A673 (cell line): ENCODE measurements at regions not wholly inside any gene's neighbourhood (a gene's known extent, or its start where the extent isn't known, plus 50 kb on each side); places are given as distances from the start of the nearest gene placed in this dataset.

Source experiments
- EZH2 ChIP-seq: fragments of 200-600 bp; sonication (generic); IDR thresholded peaks from 2 replicates; pipeline ENCODE4 v1.6.1; 2017; ENCODE audit warnings: borderline replicate concordance, low read depth, mild to moderate bottlenecking, mixed read lengths, antibody characterized with exemption, low read length; ENCODE audit not compliant: poor library complexity, severe bottlenecking
- TF ChIP-seq, protein P1 (sequence below): fragments of 300-800, 200-600 bp; sonication (generic); conservative IDR thresholded peaks from 2 replicates; pipeline ENCODE4 v1.5.1; 2017; ENCODE audit warnings: low read depth, mild to moderate bottlenecking, antibody characterized with exemption, low read length, moderate library complexity, mixed read lengths

DNA sequence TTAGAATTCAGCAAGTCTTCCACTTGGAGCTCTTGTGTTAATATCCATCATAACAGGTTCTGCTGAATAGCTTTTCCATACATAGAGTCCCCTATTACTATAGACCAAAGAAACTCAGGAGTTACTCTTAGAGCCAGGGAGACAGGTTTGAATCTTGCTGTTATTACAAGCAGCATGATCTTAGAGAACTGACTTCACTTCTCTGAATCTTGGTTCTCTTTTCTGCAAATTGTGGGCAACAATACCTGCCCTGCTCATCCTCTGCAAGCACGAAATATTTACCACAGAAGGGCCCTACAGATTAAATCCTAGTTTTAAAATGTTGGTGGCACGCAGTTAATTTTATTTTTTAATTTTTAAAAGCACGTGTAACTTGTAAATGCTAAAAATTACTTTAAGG is 111.7 kb downstream of the TLR4 start:
- TF ChIP-seq, protein P1, sequence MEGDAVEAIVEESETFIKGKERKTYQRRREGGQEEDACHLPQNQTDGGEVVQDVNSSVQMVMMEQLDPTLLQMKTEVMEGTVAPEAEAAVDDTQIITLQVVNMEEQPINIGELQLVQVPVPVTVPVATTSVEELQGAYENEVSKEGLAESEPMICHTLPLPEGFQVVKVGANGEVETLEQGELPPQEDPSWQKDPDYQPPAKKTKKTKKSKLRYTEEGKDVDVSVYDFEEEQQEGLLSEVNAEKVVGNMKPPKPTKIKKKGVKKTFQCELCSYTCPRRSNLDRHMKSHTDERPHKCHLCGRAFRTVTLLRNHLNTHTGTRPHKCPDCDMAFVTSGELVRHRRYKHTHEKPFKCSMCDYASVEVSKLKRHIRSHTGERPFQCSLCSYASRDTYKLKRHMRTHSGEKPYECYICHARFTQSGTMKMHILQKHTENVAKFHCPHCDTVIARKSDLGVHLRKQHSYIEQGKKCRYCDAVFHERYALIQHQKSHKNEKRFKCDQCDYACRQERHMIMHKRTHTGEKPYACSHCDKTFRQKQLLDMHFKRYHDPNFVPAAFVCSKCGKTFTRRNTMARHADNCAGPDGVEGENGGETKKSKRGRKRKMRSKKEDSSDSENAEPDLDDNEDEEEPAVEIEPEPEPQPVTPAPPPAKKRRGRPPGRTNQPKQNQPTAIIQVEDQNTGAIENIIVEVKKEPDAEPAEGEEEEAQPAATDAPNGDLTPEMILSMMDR, result no peak
- no peak for TF ChIP-seq EZH2
